ENCODE measurements at regions not wholly inside any gene's neighbourhood (a gene's known extent, or its start where the extent isn't known, plus 50 kb on each side); places are given as distances from the start of the nearest gene placed in this dataset.
"Not testable (repeated sequence)": the region's sequence is repeated elsewhere in the genome, so short reads cannot be mapped to it uniquely, and the experiment has no call there.

GRCh38 chr11:22115470-22116029 lies 77.3 kb upstream of the ANO5 start:
- no peaks in the 10 kb centered on the region for H3K4me1 Mint-ChIP-seq (ENCODE audit: low read depth)
- peaks cover 7% of the 10 kb centered on the region for H3K9me3 Mint-ChIP-seq
- ATAC-seq: no peak
- DNase-seq: no peak
- no peak overlapping the region for H3K4me3 Mint-ChIP-seq
- no peaks in the 10 kb centered on the region for H3K36me3 Mint-ChIP-seq (ENCODE audit: insufficient read depth)
- no peaks in the 10 kb centered on the region for H3K27me3 Mint-ChIP-seq (ENCODE audit: low read depth)

GRCh38 chr11:22127981-22128380 lies 64.9 kb upstream of the ANO5 start:
- H3K36me3 Mint-ChIP-seq (ENCODE audit: insufficient read depth); H3K4me3 Mint-ChIP-seq; H3K4me1 Mint-ChIP-seq (ENCODE audit: low read depth); ATAC-seq; H3K27me3 Mint-ChIP-seq (ENCODE audit: low read depth); DNase-seq: not testable (repeated sequence)
- H3K9me3 Mint-ChIP-seq: peaks cover 26% of the 10 kb centered on the region

- Mint-ChIP-seq H3K9me3 (peaks cover 22% of the 10 kb centered on the region), H3K4me1 (ENCODE audit: low read depth) (no peaks in the 10 kb centered on the region), H3K4me3 (no peak overlapping the region), H3K36me3 (ENCODE audit: insufficient read depth) (no peaks in the 10 kb centered on the region), H3K27me3 (ENCODE audit: low read depth) (no peaks in the 10 kb centered on the region)
- no peak for ATAC-seq
- no peak for DNase-seq
Measured at GRCh38 chr11:22130462-22131053, 62.3 kb upstream of the ANO5 start.

- Mint-ChIP-seq H3K4me1 (ENCODE audit: low read depth) (no peaks in the 10 kb centered on the region), H3K27me3 (ENCODE audit: low read depth) (no peaks in the 10 kb centered on the region), H3K4me3 (no peak overlapping the region), H3K36me3 (ENCODE audit: insufficient read depth) (no peaks in the 10 kb centered on the region), H3K9me3 (peaks cover 9% of the 10 kb centered on the region)
- ATAC-seq (no peak), DNase-seq (no peak)
Measured at GRCh38 chr11:22133776-22134175, 59.1 kb upstream of the ANO5 start.

GRCh38 chr11:22138264-22138663 lies 54.6 kb upstream of the ANO5 start:
- H3K4me1 Mint-ChIP-seq (ENCODE audit: low read depth): no peaks in the 10 kb centered on the region
- DNase-seq: no peak
- no peak overlapping the region for H3K4me3 Mint-ChIP-seq
- H3K27me3 Mint-ChIP-seq (ENCODE audit: low read depth): no peaks in the 10 kb centered on the region
- no peaks in the 10 kb centered on the region for H3K36me3 Mint-ChIP-seq (ENCODE audit: insufficient read depth)
- ATAC-seq: no peak
- H3K9me3 Mint-ChIP-seq: peaks cover 3% of the 10 kb centered on the region
